GM12872 (cell line): ENCODE measurements at regions not wholly inside any gene's neighbourhood (a gene's known extent, or its start where the extent isn't known, plus 50 kb on each side); places are given as distances from the start of the nearest gene placed in this dataset.

Source experiments
- TF ChIP-seq, protein P1 (sequence below): IDR thresholded peaks from 3 replicates; pipeline ENCODE4 v1.5.1; 2011; ENCODE audit warnings: low read depth, mild to moderate bottlenecking, low read length, moderate library complexity; ENCODE audit not compliant: insufficient read depth

DNA sequence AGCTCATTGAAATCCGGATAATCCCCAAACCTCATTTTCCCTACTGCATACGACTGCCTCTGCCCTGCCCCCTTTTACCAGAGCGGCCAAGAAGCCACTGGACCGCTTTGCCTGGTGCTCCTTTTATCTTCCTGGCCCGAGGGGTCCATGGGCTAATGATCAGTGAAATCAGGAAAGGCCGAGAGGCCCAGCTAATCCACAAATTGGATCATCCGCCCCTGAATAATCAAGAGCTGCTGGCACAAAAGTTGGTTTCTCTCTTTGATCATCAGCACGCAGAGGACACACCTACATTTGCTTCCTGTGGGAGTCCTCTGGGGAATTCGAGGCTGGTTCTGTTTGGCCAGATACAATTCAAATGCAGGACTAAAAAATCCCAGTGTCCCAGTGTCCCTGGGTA lies 144.5 kb downstream of the INSIG2 start:
- TF ChIP-seq, protein P1, sequence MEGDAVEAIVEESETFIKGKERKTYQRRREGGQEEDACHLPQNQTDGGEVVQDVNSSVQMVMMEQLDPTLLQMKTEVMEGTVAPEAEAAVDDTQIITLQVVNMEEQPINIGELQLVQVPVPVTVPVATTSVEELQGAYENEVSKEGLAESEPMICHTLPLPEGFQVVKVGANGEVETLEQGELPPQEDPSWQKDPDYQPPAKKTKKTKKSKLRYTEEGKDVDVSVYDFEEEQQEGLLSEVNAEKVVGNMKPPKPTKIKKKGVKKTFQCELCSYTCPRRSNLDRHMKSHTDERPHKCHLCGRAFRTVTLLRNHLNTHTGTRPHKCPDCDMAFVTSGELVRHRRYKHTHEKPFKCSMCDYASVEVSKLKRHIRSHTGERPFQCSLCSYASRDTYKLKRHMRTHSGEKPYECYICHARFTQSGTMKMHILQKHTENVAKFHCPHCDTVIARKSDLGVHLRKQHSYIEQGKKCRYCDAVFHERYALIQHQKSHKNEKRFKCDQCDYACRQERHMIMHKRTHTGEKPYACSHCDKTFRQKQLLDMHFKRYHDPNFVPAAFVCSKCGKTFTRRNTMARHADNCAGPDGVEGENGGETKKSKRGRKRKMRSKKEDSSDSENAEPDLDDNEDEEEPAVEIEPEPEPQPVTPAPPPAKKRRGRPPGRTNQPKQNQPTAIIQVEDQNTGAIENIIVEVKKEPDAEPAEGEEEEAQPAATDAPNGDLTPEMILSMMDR, result no peak

DNA sequence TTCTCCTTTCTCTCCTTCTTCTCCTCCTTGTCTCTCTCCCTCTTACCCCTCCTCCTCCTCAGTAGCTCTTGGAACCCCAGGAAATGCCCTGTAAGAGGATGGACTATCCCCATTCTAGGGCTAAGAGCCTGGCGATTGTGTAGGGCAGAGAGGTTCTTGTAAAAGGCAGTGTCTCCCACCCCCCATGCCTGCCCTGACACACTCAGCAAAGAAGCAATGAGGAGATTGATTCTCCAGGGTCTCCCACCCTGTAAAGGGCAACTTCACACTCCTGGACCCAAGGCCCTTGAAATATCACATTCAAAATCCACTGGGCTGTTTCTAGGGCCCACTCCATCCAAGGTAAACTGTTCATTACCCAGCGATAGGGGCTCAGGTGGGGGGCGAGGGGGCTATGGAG lies 144.1 kb downstream of the INSIG2 start:
- TF ChIP-seq, protein P1, result no peak

DNA sequence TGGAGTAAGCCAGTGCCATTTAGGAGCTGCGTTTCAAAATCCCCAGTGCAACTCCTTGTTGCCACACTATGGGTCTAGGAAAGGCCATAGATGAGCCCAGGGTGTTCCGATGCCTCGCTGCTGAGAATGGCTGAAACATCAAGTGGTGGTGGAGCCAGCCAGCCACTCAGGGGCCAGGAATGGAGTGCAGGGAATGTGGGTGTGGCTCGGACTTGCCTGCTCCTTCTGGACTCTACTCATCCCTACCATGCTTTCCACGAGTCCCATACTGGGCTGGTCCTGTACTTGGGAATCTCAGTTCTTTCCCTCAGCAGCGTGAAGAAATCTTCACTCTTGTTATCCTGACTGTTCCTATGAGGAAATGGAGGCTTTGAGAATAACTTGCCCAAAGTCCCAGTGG lies 143.5 kb downstream of the INSIG2 start:
- TF ChIP-seq, protein P1, result no peak

DNA sequence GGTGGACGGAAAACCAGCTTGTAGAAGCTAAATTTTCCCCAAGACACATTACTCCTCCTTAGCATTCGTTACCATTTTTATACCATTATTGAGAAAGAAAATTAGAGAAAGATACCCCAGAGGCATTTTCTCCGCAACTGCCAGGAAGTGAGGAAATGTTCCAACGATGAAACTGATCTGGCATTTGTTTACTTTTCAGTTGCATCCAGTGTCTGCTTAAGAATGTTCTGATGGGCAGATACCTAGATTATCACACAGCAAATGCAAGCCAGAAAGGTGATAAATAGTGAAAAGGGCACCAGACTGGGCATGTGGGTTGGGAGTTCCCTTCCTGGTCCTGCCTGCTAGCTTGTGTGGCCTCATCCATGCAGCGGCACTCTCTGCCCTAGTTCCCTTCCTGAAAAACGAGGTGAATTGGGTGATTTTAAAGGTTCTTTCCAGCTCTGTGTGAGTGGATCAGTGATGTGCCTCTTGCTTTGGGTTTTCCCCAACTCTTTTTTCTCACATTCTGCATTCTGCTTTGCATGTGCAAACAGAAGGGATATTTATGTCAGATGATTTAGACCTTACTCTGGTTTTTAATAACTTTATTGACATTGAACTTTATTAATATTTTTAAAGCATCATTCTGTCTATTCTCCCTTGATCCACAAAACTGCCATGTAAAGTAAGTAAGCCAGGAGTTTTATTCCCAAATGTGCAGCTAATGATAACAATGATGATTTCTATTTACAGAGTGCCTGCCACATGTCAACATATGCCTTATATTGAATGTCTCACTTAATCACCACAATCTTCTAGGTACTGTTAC lies 139.6 kb downstream of the INSIG2 start:
- TF ChIP-seq, protein P1, result no peak

DNA sequence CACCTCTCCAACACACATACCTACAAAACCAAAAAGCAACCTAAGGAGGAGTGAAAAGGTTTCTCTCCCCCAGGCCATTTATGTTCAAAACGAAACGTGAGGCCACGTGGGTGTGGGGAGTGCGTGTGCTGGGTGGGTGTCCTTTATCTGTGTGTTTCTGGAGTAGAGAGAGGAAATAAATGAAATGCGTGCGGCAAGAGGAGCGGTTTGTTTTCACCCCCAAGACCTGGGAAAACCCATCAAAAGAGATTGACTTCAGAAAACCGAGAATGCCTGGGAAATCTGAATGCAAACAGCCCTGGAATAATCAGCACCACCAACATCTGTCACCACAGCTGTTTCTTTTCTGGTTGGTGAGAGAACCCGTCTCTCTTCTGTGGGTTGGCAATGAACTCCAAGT lies 137.4 kb downstream of the INSIG2 start:
- TF ChIP-seq, protein P1, result no peak

DNA sequence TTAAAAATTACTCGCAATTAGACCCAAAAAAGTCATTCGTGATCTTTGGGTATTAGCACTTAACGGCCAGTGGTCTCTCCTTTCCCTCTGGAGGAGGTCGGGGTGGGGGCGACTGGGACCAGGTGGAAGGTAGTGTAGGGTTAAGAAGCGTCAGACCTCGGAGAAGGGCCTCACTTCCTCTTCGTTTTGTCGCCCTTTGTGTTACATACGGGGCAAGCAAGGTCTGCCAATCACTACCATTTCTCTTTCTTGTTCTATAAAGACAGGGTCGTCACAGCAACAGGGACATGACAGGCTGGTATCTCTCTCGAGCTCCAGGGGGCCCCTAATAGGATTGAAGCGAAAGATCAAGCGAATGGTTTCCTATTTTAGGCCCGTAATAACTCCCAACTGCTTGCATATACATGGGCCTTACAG lies 136.6 kb downstream of the INSIG2 start:
- TF ChIP-seq, protein P1, result no peak

DNA sequence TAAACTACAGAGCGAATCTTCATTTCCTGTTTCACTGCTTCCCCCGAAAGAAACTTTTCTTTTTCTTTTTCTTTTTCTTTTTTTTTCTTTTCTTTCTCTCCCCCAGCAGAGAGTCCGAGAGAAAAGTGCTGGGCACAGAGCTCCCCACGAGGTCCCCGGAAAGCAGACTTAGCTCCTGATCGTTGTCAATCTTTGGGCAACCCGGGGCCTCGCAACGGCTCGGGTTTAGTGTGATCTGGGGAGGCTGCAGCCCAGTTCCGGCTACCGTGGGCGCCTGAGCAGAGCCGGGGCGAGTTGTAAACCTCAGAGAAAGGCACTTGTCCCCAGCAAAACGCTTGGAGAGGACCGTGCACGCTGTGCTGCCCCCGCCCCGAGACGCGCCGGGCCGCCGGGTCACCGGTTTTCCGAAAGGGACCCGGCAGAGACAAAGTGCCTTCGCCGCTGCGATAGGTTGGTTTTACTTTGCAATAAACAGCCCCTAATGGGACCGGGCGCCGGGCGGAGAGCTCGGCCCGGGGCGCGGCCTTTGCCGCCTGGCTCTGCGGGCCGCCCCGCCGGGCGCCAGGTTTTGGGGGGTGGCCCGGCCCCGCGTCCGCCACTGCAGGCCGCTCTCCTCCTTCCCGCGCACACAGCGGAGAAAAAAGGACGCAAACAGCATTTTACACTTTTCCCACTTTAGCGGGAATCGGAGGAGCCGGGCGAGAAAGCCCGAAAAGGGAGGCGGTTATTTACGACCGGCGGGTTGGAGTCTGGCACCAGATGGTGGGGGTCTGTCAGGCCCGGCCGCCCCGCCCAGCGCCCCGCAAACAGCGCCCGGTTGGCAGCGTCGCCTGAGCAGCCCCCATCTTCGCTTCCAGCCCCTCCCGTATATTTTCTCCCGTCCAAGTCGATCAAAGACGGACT lies 136.0 kb downstream of the INSIG2 start:
- TF ChIP-seq, protein P1, result no peak
